Peyer's patch (tissue), 4 donors: ENCODE measurements at regions not wholly inside any gene's neighbourhood (a gene's known extent, or its start where the extent isn't known, plus 50 kb on each side); places are given as distances from the start of the nearest gene placed in this dataset.

Experiments
- POLR2A ChIP-seq, 2 donors: fragments of 450-650 bp; IDR thresholded peaks; one replicate each; pipeline ENCODE4 v1.5.1; 2017; ENCODE audit warnings: antibody characterized with exemption in 2 of 2, mild to moderate bottlenecking in 2 of 2, moderate library complexity in 2 of 2
- TF ChIP-seq, protein P1 (sequence below), 6 experiments: fragments of 450-650 bp in 4 of 6; fragments of 200-600 bp in 2 of 6; sonication (generic) in 1 of 6; IDR thresholded peaks; one replicate each; pipeline ENCODE4 v1.5.1; 2017 to 2019; ENCODE audit warnings: antibody characterized with exemption in 6 of 6, mild to moderate bottlenecking in 3 of 6, moderate library complexity in 1 of 6

GRCh38 chr2:16208241-16208797, 268.0 kb downstream of the MYCN start:
- TF ChIP-seq, protein P1, sequence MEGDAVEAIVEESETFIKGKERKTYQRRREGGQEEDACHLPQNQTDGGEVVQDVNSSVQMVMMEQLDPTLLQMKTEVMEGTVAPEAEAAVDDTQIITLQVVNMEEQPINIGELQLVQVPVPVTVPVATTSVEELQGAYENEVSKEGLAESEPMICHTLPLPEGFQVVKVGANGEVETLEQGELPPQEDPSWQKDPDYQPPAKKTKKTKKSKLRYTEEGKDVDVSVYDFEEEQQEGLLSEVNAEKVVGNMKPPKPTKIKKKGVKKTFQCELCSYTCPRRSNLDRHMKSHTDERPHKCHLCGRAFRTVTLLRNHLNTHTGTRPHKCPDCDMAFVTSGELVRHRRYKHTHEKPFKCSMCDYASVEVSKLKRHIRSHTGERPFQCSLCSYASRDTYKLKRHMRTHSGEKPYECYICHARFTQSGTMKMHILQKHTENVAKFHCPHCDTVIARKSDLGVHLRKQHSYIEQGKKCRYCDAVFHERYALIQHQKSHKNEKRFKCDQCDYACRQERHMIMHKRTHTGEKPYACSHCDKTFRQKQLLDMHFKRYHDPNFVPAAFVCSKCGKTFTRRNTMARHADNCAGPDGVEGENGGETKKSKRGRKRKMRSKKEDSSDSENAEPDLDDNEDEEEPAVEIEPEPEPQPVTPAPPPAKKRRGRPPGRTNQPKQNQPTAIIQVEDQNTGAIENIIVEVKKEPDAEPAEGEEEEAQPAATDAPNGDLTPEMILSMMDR (IDR thresholded peaks at IDR 0.05), result no peak
- TF ChIP-seq POLR2A (IDR thresholded peaks at IDR 0.05), result no peak
